ENCODE measurements at regions not wholly inside any gene's neighbourhood (a gene's known extent, or its start where the extent isn't known, plus 50 kb on each side); places are given as distances from the start of the nearest gene placed in this dataset.
"Not testable (repeated sequence)": the region's sequence is repeated elsewhere in the genome, so short reads cannot be mapped to it uniquely, and the experiment has no call there.

DNA sequence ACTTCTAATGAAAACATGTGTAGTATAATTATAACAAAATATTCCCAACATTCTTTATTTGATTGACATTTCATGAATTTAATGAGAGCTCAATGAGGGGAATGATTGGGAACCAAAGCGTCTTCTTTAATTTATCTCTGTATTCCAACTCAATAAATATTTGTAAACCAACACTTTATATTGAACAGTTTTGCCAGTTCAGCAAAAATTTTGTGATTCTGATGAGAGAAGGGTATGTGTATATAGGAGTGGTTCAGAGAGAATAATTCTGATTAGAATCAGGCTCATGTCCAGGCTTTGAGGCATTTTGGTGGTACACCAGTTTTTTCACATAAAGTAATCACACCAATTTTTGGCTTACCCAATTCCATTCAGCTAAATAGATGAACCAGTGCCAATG, 564.2 kb downstream of the TMTC2 start:
- Mint-ChIP-seq H3K27me3 (ENCODE audit: low read depth in 3 of 3) (no peaks in the 10 kb centered on the region), H3K9me3 (peaks cover 9 to 43% (median 17%) of the 10 kb centered on the region in 6 donors), H3K27ac (no peak overlapping the region), H3K4me3 (no peak overlapping the region), H3K36me3 (no peaks in the 10 kb centered on the region), H3K4me1 (no peaks in the 10 kb centered on the region)
- DNase-seq = no peak

DNA sequence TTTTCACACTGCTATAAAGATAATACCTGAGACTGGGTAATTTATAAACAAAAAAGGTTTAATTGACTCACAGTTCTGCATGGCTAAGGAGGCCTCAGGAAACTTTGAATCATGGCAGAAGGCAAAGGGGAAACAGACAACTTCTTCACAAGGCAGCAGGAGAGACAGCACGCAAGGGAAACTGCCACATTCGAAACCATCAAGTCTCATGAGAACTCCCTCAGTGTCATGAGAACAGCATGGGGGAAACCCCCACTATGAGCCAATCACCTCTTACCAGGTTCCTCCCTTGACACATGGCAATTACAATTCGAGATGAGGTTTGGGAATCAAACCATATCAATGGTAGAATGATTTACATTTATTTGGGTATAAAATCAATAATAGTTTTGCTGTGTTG, 558.5 kb downstream of the TMTC2 start:
- H3K27ac Mint-ChIP-seq = no peak overlapping the region
- H3K36me3 Mint-ChIP-seq = no peaks in the 10 kb centered on the region
- H3K27me3 Mint-ChIP-seq (ENCODE audit: low read depth in 3 of 3) = no peaks in the 10 kb centered on the region
- DNase-seq = no peak
- H3K9me3 Mint-ChIP-seq = peaks cover 5 to 38% (median 13%) of the 10 kb centered on the region in 6 donors
- no peak overlapping the region for H3K4me3 Mint-ChIP-seq
- H3K4me1 Mint-ChIP-seq = no peaks in the 10 kb centered on the region

DNA sequence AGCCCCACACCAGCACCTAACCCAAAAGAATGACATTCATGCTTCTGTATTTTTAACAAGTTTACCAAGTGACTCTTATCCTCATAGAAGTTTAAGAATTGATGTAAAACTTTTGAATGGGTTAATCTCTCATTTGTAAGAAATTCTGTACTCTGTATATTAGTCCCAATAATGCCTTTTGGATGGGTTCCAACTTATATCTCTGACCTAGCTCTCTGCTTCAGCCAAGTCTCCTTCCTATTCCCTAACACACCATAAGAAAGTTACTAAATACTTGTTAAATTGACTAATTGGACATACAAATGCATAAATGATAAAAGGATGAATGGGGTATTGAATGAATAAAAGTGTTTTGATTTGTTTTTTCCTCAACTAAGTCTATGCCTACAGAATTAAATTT, 557.3 kb downstream of the TMTC2 start:
- Mint-ChIP-seq H3K27me3 (ENCODE audit: low read depth in 3 of 3) (peaks cover 0 to under 1% (median 0%) of the 10 kb centered on the region in 3 donors), H3K27ac (no peak overlapping the region), H3K36me3 (no peaks in the 10 kb centered on the region), H3K4me3 (no peak overlapping the region), H3K4me1 (no peaks in the 10 kb centered on the region), H3K9me3 (peaks cover 7 to 42% (median 16%) of the 10 kb centered on the region in 6 donors)
- no peak for DNase-seq

DNA sequence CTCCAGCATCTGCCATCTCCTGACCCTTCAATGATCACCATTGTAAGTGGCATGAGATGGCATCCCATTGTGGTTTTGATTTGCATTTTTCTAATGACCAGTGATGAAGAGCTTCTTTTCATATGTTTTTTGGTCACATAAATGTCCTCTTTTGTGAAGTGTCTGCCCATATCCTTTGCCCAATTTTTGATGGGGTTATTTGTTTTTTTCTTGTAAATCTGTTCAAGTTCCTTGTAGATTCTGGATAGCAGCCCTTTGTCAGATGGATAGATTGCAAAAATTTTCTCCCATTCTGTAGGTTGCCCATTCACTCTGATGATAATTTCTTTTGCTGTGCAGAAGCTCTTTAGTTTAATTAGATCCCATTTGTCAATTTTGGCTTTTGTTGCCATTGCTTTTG, 547.3 kb downstream of the TMTC2 start:
- peaks cover 7 to 11% (median 7%) of the 10 kb centered on the region in 3 donors for H3K27me3 Mint-ChIP-seq (ENCODE audit: low read depth in 3 of 3)
- H3K4me3 Mint-ChIP-seq, H3K27ac Mint-ChIP-seq, DNase-seq, H3K36me3 Mint-ChIP-seq, H3K4me1 Mint-ChIP-seq: not testable (repeated sequence)
- peaks cover 22 to 56% (median 30%) of the 10 kb centered on the region in 6 donors for H3K9me3 Mint-ChIP-seq

DNA sequence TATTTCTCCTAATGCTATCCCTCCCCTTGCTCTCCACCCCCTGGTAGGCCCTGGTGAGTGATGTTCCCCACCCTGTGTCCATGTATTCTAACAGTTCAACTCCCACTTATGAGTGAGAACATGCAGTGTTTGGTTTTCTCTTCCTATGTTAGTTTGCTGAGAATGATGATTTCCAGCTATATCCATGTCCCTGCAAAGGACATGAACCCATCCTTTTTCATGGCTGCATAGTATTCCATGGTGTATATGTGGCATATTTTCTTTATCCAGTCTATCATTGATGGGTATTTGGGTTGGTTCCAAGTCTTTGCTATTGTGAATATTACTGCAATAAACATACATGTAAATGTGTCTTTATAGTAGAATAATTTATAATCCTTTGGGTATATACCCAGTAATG, 540.3 kb downstream of the TMTC2 start:
- peaks cover 13 to 54% (median 29%) of the 10 kb centered on the region in 6 donors for H3K9me3 Mint-ChIP-seq
- not testable (repeated sequence) for H3K27me3 Mint-ChIP-seq (ENCODE audit: low read depth in 3 of 3); H3K36me3 Mint-ChIP-seq; H3K4me3 Mint-ChIP-seq; H3K4me1 Mint-ChIP-seq; DNase-seq; H3K27ac Mint-ChIP-seq

DNA sequence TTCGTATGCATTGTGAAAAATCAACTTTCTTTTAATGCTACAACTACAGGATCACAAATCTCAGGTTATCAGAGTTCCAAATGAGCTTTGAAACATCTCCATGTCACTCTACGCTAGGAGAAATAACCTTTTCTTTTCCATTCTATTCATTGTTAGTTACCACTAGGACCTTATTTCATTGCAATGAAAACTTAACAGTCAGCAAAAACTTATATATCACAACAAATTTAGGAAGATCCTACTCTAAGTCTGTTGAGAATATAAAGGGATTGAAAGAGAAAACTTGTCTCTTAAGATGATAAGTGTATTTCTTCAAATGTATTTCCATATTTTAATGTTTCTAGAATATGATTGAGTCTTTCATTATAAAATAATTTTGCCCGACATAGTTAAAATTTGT, 539.1 kb downstream of the TMTC2 start:
- Mint-ChIP-seq H3K27me3 (ENCODE audit: low read depth in 3 of 3) (peaks cover 0 to 3% (median 2%) of the 10 kb centered on the region in 3 donors), H3K4me3 (no peak overlapping the region), H3K27ac (no peak overlapping the region), H3K4me1 (no peaks in the 10 kb centered on the region), H3K9me3 (peaks cover 4 to 53% (median 28%) of the 10 kb centered on the region in 6 donors), H3K36me3 (peaks cover 0 to 3% (median 0%) of the 10 kb centered on the region in 3 donors)
- no peak for DNase-seq

DNA sequence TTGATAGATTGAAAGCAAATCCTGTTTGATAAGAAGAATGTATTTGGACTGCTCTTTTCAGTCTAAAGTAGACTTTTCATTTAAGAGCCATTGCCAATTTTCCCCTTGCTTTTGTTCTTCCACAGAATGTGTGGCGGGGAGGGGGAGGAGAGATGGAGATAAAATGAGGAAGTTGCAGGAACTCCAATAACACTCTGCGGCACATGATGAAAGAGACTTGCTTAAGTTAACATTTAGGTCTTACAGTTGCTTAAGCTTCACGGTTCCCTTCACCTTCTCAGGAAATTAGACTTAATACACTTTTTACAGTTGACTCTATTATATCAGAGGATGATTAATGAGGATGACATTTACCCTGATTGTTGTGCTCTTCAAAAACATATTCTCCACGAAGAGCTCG, 537.3 kb downstream of the TMTC2 start:
- DNase-seq = no peak
- H3K27me3 Mint-ChIP-seq (ENCODE audit: low read depth in 3 of 3) = peaks cover 0 to 2% (median 0%) of the 10 kb centered on the region in 3 donors
- no peak overlapping the region for H3K4me3 Mint-ChIP-seq
- peaks cover 0 to 3% (median 0%) of the 10 kb centered on the region in 3 donors for H3K36me3 Mint-ChIP-seq
- no peak overlapping the region for H3K27ac Mint-ChIP-seq
- peaks cover 3 to 36% (median 20%) of the 10 kb centered on the region in 6 donors for H3K9me3 Mint-ChIP-seq
- no peaks in the 10 kb centered on the region for H3K4me1 Mint-ChIP-seq

DNA sequence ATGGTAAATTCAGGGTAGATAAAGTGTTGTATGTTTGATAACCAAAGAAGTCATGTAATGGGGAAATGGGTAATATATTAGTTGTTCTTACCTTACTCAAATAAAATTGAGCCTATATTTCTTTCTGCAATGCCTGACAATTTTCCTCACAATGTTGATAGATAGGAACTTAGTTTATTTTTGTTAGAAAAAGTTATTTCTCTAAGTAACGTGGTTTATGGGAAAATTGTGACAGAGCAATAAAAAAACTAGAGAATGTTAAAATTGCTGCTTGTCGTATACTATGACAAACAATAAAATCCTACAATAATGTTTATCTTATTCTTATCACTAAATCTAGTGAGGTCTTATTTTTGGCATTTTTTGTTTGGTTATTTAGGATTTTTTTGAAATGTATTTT, 534.1 kb downstream of the TMTC2 start:
- H3K27ac Mint-ChIP-seq = no peak overlapping the region
- no peaks in the 10 kb centered on the region for H3K4me1 Mint-ChIP-seq
- no peaks in the 10 kb centered on the region for H3K27me3 Mint-ChIP-seq (ENCODE audit: low read depth in 3 of 3)
- H3K4me3 Mint-ChIP-seq = no peak overlapping the region
- H3K9me3 Mint-ChIP-seq = peaks cover 0 to 21% (median 13%) of the 10 kb centered on the region in 6 donors
- DNase-seq = no peak
- no peaks in the 10 kb centered on the region for H3K36me3 Mint-ChIP-seq

DNA sequence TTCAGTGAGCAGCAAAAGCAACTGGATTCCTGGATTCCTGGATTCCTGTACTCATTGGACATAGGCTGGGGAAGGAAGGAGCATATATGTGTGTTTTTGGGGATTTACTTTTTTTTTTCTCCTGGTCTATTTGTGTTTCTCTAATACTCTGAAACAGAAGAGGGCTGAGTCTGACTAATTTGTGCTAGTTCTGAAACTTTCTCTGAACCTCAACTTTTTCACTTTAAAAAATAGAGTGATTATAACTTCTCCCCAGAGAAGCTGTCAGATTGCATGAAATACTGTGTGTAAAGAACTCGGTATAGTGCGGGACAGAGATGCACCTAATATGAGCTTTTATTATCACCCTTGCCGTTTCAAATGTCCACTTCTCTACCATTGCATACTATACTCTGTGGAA, 529.5 kb downstream of the TMTC2 start:
- Mint-ChIP-seq H3K27ac (no peak overlapping the region), H3K4me3 (no peak overlapping the region), H3K36me3 (no peaks in the 10 kb centered on the region), H3K4me1 (no peaks in the 10 kb centered on the region), H3K27me3 (ENCODE audit: low read depth in 3 of 3) (no peaks in the 10 kb centered on the region), H3K9me3 (peaks cover 2 to 11% (median 6%) of the 10 kb centered on the region in 6 donors)
- no peak for DNase-seq

DNA sequence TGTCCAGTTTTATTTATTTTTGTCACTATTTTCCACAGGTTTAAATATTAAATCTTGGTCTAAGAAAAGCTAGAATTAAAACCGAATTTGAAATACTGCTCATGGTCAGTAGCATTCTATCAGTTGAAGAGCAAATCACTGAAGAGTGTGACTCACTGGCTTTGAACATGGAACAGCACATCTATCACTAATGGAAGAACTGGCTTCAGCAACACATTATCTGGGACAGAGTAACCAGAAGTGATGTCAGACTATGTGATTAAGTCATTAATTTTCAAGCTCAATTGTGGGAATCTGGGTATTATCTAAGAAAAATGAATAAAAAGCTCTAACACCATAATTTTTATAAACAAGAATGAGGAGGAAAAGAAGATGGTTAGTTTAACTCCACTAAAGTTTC, 527.5 kb downstream of the TMTC2 start:
- H3K9me3 Mint-ChIP-seq = peaks cover 2 to 11% (median 6%) of the 10 kb centered on the region in 6 donors
- no peaks in the 10 kb centered on the region for H3K27me3 Mint-ChIP-seq (ENCODE audit: low read depth in 3 of 3)
- H3K36me3 Mint-ChIP-seq = no peaks in the 10 kb centered on the region
- H3K27ac Mint-ChIP-seq = no peak overlapping the region
- no peak for DNase-seq
- no peaks in the 10 kb centered on the region for H3K4me1 Mint-ChIP-seq
- no peak overlapping the region for H3K4me3 Mint-ChIP-seq

DNA sequence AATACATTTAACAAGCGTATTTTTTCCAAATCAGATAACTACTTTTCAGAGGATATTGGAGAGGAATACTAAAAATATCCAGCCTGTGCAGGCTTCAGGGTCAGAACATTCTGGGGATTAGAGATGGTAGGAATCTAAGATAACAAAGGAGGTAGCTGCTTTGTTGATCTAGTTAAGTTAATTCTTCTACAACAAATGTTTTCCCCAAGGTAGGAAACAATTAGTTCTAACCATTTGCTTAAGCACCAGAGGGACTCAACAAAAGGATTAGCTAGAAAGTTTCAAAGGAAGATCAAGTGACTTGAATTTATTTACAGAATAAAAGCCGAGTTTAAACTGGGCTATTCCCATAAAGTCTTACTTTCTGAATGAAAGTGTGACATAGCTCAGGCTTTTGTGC, 524.2 kb downstream of the TMTC2 start:
- no peaks in the 10 kb centered on the region for H3K4me1 Mint-ChIP-seq
- no peaks in the 10 kb centered on the region for H3K36me3 Mint-ChIP-seq
- H3K27me3 Mint-ChIP-seq (ENCODE audit: low read depth in 3 of 3) = no peaks in the 10 kb centered on the region

DNA sequence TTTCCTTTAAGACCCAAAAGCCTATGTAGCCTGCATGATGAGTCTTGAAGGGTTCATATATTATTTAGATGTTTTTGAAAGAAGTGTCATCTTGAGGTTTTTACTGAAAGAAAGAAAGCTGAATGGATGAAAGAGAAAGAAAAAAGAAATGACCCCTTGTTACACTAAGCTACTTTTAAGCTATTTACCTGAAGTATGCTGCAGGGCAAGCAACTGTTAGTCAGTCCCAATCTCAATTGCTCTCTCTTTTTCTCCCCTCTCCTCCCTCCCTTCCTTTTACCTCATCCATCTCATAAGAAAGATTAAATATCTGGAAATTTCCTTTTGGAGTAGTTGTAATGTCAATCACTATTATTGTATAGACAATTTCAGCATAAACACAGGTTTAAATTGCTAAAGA, 512.4 kb downstream of the TMTC2 start:
- peaks cover 0 to 30% (median 12%) of the 10 kb centered on the region in 6 donors for H3K9me3 Mint-ChIP-seq
- DNase-seq = no peak
- no peaks in the 10 kb centered on the region for H3K36me3 Mint-ChIP-seq
- H3K4me3 Mint-ChIP-seq = no peak overlapping the region
- H3K4me1 Mint-ChIP-seq = no peaks in the 10 kb centered on the region
- H3K27me3 Mint-ChIP-seq (ENCODE audit: low read depth in 3 of 3) = no peaks in the 10 kb centered on the region
- no peak overlapping the region for H3K27ac Mint-ChIP-seq

More for the DNA sequence above, 524.2 kb downstream of the TMTC2 start:
- Mint-ChIP-seq H3K4me3 (no peak overlapping the region), H3K9me3 (peaks cover 0 to 5% (median under 1%) of the 10 kb centered on the region in 6 donors), H3K27ac (no peak overlapping the region)
- DNase-seq = no peak

DNA sequence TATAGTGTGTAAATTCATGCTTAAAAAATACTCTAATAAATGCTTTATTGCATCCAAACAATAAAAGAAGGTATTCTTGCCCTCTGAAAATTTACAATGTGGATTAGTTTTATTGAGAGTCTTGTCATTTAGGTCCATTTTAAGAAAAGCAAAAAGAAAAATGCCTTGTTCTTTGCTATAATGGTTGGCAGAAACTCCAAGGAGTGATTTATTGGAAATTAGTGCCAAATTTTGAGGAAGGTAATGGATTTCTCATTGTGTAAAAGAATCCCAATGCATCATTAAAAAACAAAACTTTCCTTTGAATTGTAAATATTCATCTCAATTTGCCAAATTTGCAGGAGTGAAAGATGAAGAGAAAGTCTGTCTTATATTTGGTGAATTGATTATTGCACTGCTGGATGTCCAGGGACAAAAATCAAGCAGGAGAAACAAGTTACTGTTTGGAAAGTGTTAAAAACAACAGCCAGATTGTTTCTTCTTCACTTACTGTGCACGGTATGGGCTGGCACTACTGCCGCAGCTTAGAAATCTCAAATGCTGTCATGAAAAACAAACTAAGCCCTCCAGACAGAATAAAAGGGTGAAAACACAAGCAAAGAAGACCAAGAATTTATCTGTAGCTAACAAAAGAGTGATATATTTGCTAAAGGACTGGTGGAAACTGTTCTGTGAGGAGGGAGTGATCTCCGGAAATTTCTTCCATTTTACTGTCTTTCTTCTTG, 511.7 kb downstream of the TMTC2 start:
- no peaks in the 10 kb centered on the region for H3K27me3 Mint-ChIP-seq (ENCODE audit: low read depth in 3 of 3)
- peaks cover 0 to 34% (median 13%) of the 10 kb centered on the region in 6 donors for H3K9me3 Mint-ChIP-seq
- H3K36me3 Mint-ChIP-seq = no peaks in the 10 kb centered on the region
- no peaks in the 10 kb centered on the region for H3K4me1 Mint-ChIP-seq
- H3K27ac Mint-ChIP-seq = no peak overlapping the region
- no peak for DNase-seq
- H3K4me3 Mint-ChIP-seq = no peak overlapping the region

DNA sequence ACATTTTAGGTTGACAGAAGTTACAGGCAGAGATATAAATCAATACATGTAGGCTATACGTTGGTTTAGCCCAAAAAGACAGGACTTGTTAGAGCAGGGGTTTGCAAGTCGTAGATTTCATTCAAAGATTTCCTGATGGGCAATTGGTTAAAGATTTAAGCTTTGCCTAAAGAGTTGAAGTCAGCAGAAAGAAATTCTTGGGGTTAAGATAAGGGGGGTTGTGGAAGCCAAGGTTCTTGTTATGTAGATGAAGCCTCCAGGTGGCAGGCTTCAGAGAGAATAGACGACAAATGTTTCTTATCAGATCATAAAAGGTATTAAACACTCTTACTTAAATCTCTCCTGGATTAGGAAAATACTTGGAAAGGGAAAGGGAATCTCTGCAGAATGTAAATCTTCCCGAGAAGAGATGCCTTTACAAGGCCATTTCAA, 510.8 kb downstream of the TMTC2 start:
- Mint-ChIP-seq H3K9me3 (peaks cover 0 to 34% (median 15%) of the 10 kb centered on the region in 6 donors), H3K4me1 (no peaks in the 10 kb centered on the region), H3K36me3 (no peaks in the 10 kb centered on the region)

More for the DNA sequence above, 510.8 kb downstream of the TMTC2 start:
- H3K27me3 Mint-ChIP-seq (ENCODE audit: low read depth in 3 of 3) = no peaks in the 10 kb centered on the region
- DNase-seq = no peak
- no peak overlapping the region for H3K4me3 Mint-ChIP-seq
- no peak overlapping the region for H3K27ac Mint-ChIP-seq
